Activated T-cell treated with anti-CD3 and anti-CD28 coated beads, Interleukin-2, amount 50 U/mL, for 4 hours (primary cell): ENCODE measurements at regions not wholly inside any gene's neighbourhood (a gene's known extent, or its start where the extent isn't known, plus 50 kb on each side); places are given as distances from the start of the nearest gene placed in this dataset.

Source experiments
- ATAC-seq, 2 donors: fragments of 200-7000 bp; cut with Tn5 transposase; one replicate each; pipeline ENCODE4 v1.10.0; 2021
- DNase-seq: peaks from one replicate; pipeline ENCODE4 v3.0.0-alpha.2; 2020
- H3K27me3 Mint-ChIP-seq: one replicate; pipeline ENCODE4 v1.8.0; 2021; ENCODE audit warnings: low read depth, mixed read lengths
- H3K36me3 Mint-ChIP-seq: one replicate; pipeline ENCODE4 v1.8.0; 2022; ENCODE audit warnings: mixed read lengths; ENCODE audit not compliant: insufficient read depth
- H3K4me1 Mint-ChIP-seq: one replicate; pipeline ENCODE4 v1.8.0; 2021; ENCODE audit warnings: low read depth, mixed read lengths
- H3K4me3 Mint-ChIP-seq: one replicate; pipeline ENCODE4 v1.8.0; 2021; ENCODE audit warnings: mild to moderate bottlenecking, moderate library complexity, mixed read lengths
- H3K9me3 Mint-ChIP-seq: one replicate; pipeline ENCODE4 v1.8.0; 2021; ENCODE audit warnings: mixed read lengths

- Mint-ChIP-seq H3K36me3 (no peaks in the 10 kb centered on the region), H3K4me1 (no peaks in the 10 kb centered on the region), H3K27me3 (peaks cover 3% of the 10 kb centered on the region), H3K9me3 (no peaks in the 10 kb centered on the region), H3K4me3 (no peak overlapping the region)
- ATAC-seq: no peak
- no peak for DNase-seq
Measured at GRCh38 chr19:31592456-31592855, 243.2 kb upstream of the TSHZ3 start.

- no peak for ATAC-seq
- Mint-ChIP-seq H3K4me1 (no peaks in the 10 kb centered on the region), H3K4me3 (no peak overlapping the region), H3K9me3 (no peaks in the 10 kb centered on the region), H3K27me3 (no peaks in the 10 kb centered on the region), H3K36me3 (no peaks in the 10 kb centered on the region)
- no peak for DNase-seq
Measured at GRCh38 chr19:31594701-31595100, 245.5 kb upstream of the TSHZ3 start.

GRCh38 chr19:31595521-31595920 lies 246.3 kb upstream of the TSHZ3 start:
- Mint-ChIP-seq H3K9me3 (no peaks in the 10 kb centered on the region), H3K4me1 (no peaks in the 10 kb centered on the region), H3K36me3 (no peaks in the 10 kb centered on the region), H3K4me3 (no peak overlapping the region), H3K27me3 (no peaks in the 10 kb centered on the region)
- no peak for ATAC-seq
- no peak for DNase-seq

- no peaks in the 10 kb centered on the region for H3K4me1 Mint-ChIP-seq
- DNase-seq (no peak), ATAC-seq (no peak)
- H3K27me3 Mint-ChIP-seq: no peaks in the 10 kb centered on the region
- H3K36me3 Mint-ChIP-seq: no peaks in the 10 kb centered on the region
- H3K9me3 Mint-ChIP-seq: no peaks in the 10 kb centered on the region
- H3K4me3 Mint-ChIP-seq: no peak overlapping the region
Measured at GRCh38 chr19:31596751-31597150, 247.5 kb upstream of the TSHZ3 start.

GRCh38 chr19:31597616-31598015 lies 248.4 kb upstream of the TSHZ3 start:
- Mint-ChIP-seq H3K4me3 (no peak overlapping the region), H3K27me3 (no peaks in the 10 kb centered on the region), H3K9me3 (no peaks in the 10 kb centered on the region), H3K4me1 (no peaks in the 10 kb centered on the region), H3K36me3 (no peaks in the 10 kb centered on the region)
- no peak for DNase-seq
- no peak for ATAC-seq

GRCh38 chr19:31598730-31599238 lies 249.5 kb upstream of the TSHZ3 start:
- Mint-ChIP-seq H3K36me3 (no peaks in the 10 kb centered on the region), H3K4me3 (no peak overlapping the region), H3K9me3 (no peaks in the 10 kb centered on the region), H3K4me1 (no peaks in the 10 kb centered on the region), H3K27me3 (no peaks in the 10 kb centered on the region)
- ATAC-seq (no peak), DNase-seq (no peak)

- H3K27me3 Mint-ChIP-seq: no peaks in the 10 kb centered on the region
- no peaks in the 10 kb centered on the region for H3K36me3 Mint-ChIP-seq
- no peaks in the 10 kb centered on the region for H3K9me3 Mint-ChIP-seq
- no peak overlapping the region for H3K4me3 Mint-ChIP-seq
- no peak for ATAC-seq
- no peaks in the 10 kb centered on the region for H3K4me1 Mint-ChIP-seq
- DNase-seq: no peak
Measured at GRCh38 chr19:31600731-31601295, 251.6 kb upstream of the TSHZ3 start.

- H3K36me3 Mint-ChIP-seq: no peaks in the 10 kb centered on the region
- H3K9me3 Mint-ChIP-seq: no peaks in the 10 kb centered on the region
- no peak for ATAC-seq
- no peaks in the 10 kb centered on the region for H3K4me1 Mint-ChIP-seq
- DNase-seq: no peak
- H3K27me3 Mint-ChIP-seq: no peaks in the 10 kb centered on the region
- no peak overlapping the region for H3K4me3 Mint-ChIP-seq
Measured at GRCh38 chr19:31601855-31602254, 252.6 kb upstream of the TSHZ3 start.

GRCh38 chr19:31602548-31602947 lies 253.3 kb upstream of the TSHZ3 start:
- DNase-seq (no peak), ATAC-seq (no peak)
- no peaks in the 10 kb centered on the region for H3K4me1 Mint-ChIP-seq
- H3K36me3 Mint-ChIP-seq: no peaks in the 10 kb centered on the region
- H3K4me3 Mint-ChIP-seq: no peak overlapping the region
- H3K9me3 Mint-ChIP-seq: no peaks in the 10 kb centered on the region
- H3K27me3 Mint-ChIP-seq: no peaks in the 10 kb centered on the region

- no peaks in the 10 kb centered on the region for H3K36me3 Mint-ChIP-seq
- ATAC-seq (no peak), DNase-seq (no peak)
- H3K9me3 Mint-ChIP-seq: no peaks in the 10 kb centered on the region
- no peaks in the 10 kb centered on the region for H3K27me3 Mint-ChIP-seq
- no peaks in the 10 kb centered on the region for H3K4me1 Mint-ChIP-seq
- no peak overlapping the region for H3K4me3 Mint-ChIP-seq
Measured at GRCh38 chr19:31604493-31605040, 255.3 kb upstream of the TSHZ3 start.

- ATAC-seq (no peak), DNase-seq (no peak)
- no peaks in the 10 kb centered on the region for H3K9me3 Mint-ChIP-seq
- no peak overlapping the region for H3K4me3 Mint-ChIP-seq
- H3K36me3 Mint-ChIP-seq: no peaks in the 10 kb centered on the region
- no peaks in the 10 kb centered on the region for H3K27me3 Mint-ChIP-seq
- no peaks in the 10 kb centered on the region for H3K4me1 Mint-ChIP-seq
Measured at GRCh38 chr19:31610018-31610417, 260.8 kb upstream of the TSHZ3 start.

GRCh38 chr19:31611046-31611877 lies 262.0 kb upstream of the TSHZ3 start:
- ATAC-seq (no peak), DNase-seq (no peak)
- H3K4me1 Mint-ChIP-seq: no peaks in the 10 kb centered on the region
- no peaks in the 10 kb centered on the region for H3K36me3 Mint-ChIP-seq
- no peaks in the 10 kb centered on the region for H3K27me3 Mint-ChIP-seq
- no peak overlapping the region for H3K4me3 Mint-ChIP-seq
- H3K9me3 Mint-ChIP-seq: no peaks in the 10 kb centered on the region

- Mint-ChIP-seq H3K36me3 (no peaks in the 10 kb centered on the region), H3K27me3 (no peaks in the 10 kb centered on the region), H3K4me1 (no peaks in the 10 kb centered on the region), H3K9me3 (no peaks in the 10 kb centered on the region), H3K4me3 (no peak overlapping the region)
- ATAC-seq (no peak), DNase-seq (no peak)
Measured at GRCh38 chr19:31612873-31613272, 263.6 kb upstream of the TSHZ3 start.

GRCh38 chr19:31613683-31614219 lies 264.5 kb upstream of the TSHZ3 start:
- no peaks in the 10 kb centered on the region for H3K36me3 Mint-ChIP-seq
- DNase-seq: no peak
- ATAC-seq: no peak
- no peak overlapping the region for H3K4me3 Mint-ChIP-seq
- H3K4me1 Mint-ChIP-seq: no peaks in the 10 kb centered on the region
- no peaks in the 10 kb centered on the region for H3K27me3 Mint-ChIP-seq
- H3K9me3 Mint-ChIP-seq: no peaks in the 10 kb centered on the region

GRCh38 chr19:31616031-31616430 lies 266.8 kb upstream of the TSHZ3 start:
- DNase-seq: no peak
- no peaks in the 10 kb centered on the region for H3K9me3 Mint-ChIP-seq
- no peak for ATAC-seq
- H3K4me1 Mint-ChIP-seq: no peaks in the 10 kb centered on the region
- H3K36me3 Mint-ChIP-seq: no peaks in the 10 kb centered on the region
- H3K27me3 Mint-ChIP-seq: no peaks in the 10 kb centered on the region
- no peak overlapping the region for H3K4me3 Mint-ChIP-seq
